ENCODE measurements at regions not wholly inside any gene's neighbourhood (a gene's known extent, or its start where the extent isn't known, plus 50 kb on each side); places are given as distances from the start of the nearest gene placed in this dataset.

DNA sequence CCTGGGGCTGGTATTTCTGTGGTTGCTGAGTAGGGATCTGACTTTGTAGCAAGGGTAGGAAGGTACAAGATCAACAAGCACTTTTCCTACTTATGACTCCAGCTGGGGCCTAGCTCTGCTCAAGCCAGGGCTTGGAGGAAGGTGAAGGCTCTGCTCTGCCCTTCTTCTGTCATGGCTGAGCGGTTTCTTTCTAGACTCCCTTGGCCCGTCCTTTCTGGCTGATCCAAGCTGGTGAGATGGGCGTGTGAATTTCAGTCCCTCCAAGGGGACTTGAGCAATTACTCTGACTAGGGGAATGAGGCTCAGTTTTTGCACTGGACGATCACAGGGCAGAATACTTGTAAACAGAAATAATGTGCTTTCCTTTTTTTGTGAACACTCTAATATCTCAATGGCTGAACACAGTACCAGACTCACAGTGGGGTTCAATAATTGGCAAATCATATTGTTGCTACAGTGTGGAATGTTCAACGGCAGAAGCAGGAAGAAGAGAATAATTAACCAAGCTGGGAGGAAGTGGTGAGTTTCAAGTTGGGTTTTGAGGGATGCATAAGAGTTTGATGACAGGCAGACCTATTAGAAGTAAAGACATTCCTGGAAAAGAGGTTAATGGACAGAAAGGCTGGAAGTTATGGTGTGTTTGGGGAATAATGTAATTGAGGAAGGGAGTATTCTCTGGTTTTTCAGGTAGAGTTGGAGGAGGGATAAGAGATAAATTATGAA, 507.6 kb downstream of the MIAT start:
- no peak for TF ChIP-seq CTCF (IDR thresholded peaks at IDR 0.05)
- TF ChIP-seq POLR2A (IDR thresholded peaks at IDR 0.05) = no peak
- no peak for TF ChIP-seq EP300 (IDR thresholded peaks at IDR 0.05)
